ENCODE measurements at regions not wholly inside any gene's neighbourhood (a gene's known extent, or its start where the extent isn't known, plus 50 kb on each side); places are given as distances from the start of the nearest gene placed in this dataset.

DNA sequence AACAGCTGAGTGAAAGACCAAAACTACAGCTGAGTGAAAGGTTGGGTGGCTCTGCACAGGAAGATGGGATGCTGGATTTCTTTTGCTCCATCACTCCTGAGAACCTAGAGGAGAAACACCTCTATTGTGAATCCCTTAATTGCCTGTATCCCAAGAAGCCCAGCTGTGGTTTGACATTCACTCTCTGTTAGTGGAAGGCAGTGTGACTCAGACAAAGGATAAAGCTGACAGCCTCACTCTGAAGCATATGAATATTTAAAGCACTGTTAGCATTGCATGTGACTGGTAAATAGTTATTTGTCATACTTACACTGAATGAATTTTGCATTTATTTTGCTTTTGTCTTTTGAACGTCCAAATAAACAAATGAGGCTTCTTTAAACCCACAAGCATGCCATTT, 367.1 kb upstream of the RIOK2 start:
- no peak overlapping the region for H3K9ac ChIP-seq (ENCODE audit: insufficient read depth, low read length, poor library complexity, severe bottlenecking)
- no CpG with 5 or more reads among the region's 1 CpG for WGBS (ENCODE audit: insufficient coverage)
- H3K36me3 ChIP-seq (replicated peaks in 1 of 2; ENCODE audit: control insufficient read depth in 1 of 2, insufficient read depth in 2 of 2, low read length in 2 of 2) = no peaks in the 10 kb centered on the region
- H2AFZ ChIP-seq (ENCODE audit: insufficient read depth, low read depth, low read length, poor library complexity, severe bottlenecking) = no peak overlapping the region
- Mint-ChIP-seq H3K9me3 (no peaks in the 10 kb centered on the region), H3K27me3 (ENCODE audit: low read depth in 3 of 3) (peaks cover 0 to 2% (median 0%) of the 10 kb centered on the region in 3 donors), H3K27ac (no peak overlapping the region), H3K4me1 (peaks cover 10% of the 10 kb centered on the region), H3K4me3 (no peak overlapping the region), H3K36me3 (no peaks in the 10 kb centered on the region)
- no peak overlapping the region for H3K4me2 ChIP-seq (replicated peaks; ENCODE audit: extremely low read depth, low read length, poor library complexity, severe bottlenecking)
- TF ChIP-seq CTCF (IDR thresholded peaks at IDR 0.05) = no peak
- no peaks in the 10 kb centered on the region for H3K27me3 ChIP-seq (ENCODE audit: control insufficient read depth in 2 of 2, insufficient read depth in 2 of 2, low read length in 2 of 2)
- no peak overlapping the region for H3K4me3 ChIP-seq (replicated peaks in 1 of 3; ENCODE audit: low read depth in 2 of 3, low read length in 3 of 3)
- no peaks in the 10 kb centered on the region for H3K79me2 ChIP-seq (ENCODE audit: insufficient read depth, low read length)
- DNase-seq = no peak
- peaks cover 12 to 17% of the 10 kb centered on the region in 2 donors for H3K4me1 ChIP-seq (ENCODE audit: control insufficient read depth in 1 of 2, insufficient read depth in 2 of 2, low read length in 2 of 2)
- H4K20me1 ChIP-seq (ENCODE audit: insufficient read depth, low read length) = no peaks in the 10 kb centered on the region
- H3K27ac ChIP-seq (ENCODE audit: low read depth in 1 of 2, low read length in 2 of 2) = no peak overlapping the region
- intact Hi-C loops (cut with micrococcal nuclease) = no loop called here
- H3K9me3 ChIP-seq (replicated peaks in 1 of 2; ENCODE audit: control insufficient read depth in 1 of 2, insufficient read depth in 1 of 2, low read length in 2 of 2) = no peaks in the 10 kb centered on the region

DNA sequence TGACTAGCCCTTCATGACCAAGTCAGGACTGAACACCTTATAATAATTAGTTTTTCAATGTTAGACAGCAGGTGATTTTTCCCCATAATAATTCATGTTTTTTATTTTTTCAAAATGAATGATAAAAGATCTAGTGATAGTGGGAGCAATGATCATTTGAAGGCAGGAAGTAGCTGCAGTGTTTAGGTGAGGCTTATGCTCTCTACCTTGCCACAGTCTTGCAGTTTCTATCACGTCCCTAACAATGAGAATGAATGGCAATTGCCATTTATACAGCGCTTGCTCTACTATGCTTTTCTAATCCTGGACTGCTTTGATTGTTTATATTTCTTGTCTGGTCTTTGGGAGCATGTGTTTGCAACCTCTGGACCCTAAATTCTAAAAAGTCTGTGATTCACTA, 367.8 kb upstream of the RIOK2 start:
- Histone ChIP-seq H3K27me3 (ENCODE audit: control insufficient read depth in 2 of 2, insufficient read depth in 2 of 2, low read length in 2 of 2) (no peaks in the 10 kb centered on the region), H3K4me3 (replicated peaks in 1 of 3; ENCODE audit: low read depth in 2 of 3, low read length in 3 of 3) (no peak overlapping the region), H4K20me1 (ENCODE audit: insufficient read depth, low read length) (no peaks in the 10 kb centered on the region), H3K4me1 (ENCODE audit: control insufficient read depth in 1 of 2, insufficient read depth in 2 of 2, low read length in 2 of 2) (peaks cover 12 to 17% of the 10 kb centered on the region in 2 donors), H2AFZ (ENCODE audit: insufficient read depth, low read depth, low read length, poor library complexity, severe bottlenecking) (no peak overlapping the region), H3K9me3 (replicated peaks in 1 of 2; ENCODE audit: control insufficient read depth in 1 of 2, insufficient read depth in 1 of 2, low read length in 2 of 2) (no peaks in the 10 kb centered on the region), H3K79me2 (ENCODE audit: insufficient read depth, low read length) (no peaks in the 10 kb centered on the region), H3K27ac (ENCODE audit: low read depth in 1 of 2, low read length in 2 of 2) (no peak overlapping the region), H3K36me3 (replicated peaks in 1 of 2; ENCODE audit: control insufficient read depth in 1 of 2, insufficient read depth in 2 of 2, low read length in 2 of 2) (no peaks in the 10 kb centered on the region), H3K4me2 (replicated peaks; ENCODE audit: extremely low read depth, low read length, poor library complexity, severe bottlenecking) (no peak overlapping the region), H3K9ac (ENCODE audit: insufficient read depth, low read length, poor library complexity, severe bottlenecking) (no peak overlapping the region)
- no peak for DNase-seq
- no peak overlapping the region for H3K27ac Mint-ChIP-seq
- TF ChIP-seq CTCF (IDR thresholded peaks at IDR 0.05) = no peak
- H3K4me3 Mint-ChIP-seq = no peak overlapping the region
- peaks cover 10% of the 10 kb centered on the region for H3K4me1 Mint-ChIP-seq
- no peaks in the 10 kb centered on the region for H3K36me3 Mint-ChIP-seq
- H3K9me3 Mint-ChIP-seq = peaks cover 0 to 3% (median 0%) of the 10 kb centered on the region in 7 donors
- no CpG with 5 or more reads among the region's 2 CpGs for WGBS (ENCODE audit: insufficient coverage)
- intact Hi-C loops (cut with micrococcal nuclease) = no loop called here
- H3K27me3 Mint-ChIP-seq (ENCODE audit: low read depth in 3 of 3) = peaks cover 0 to 2% (median 1%) of the 10 kb centered on the region in 3 donors
